HepG2 (cell line): ENCODE measurements at regions not wholly inside any gene's neighbourhood (a gene's known extent, or its start where the extent isn't known, plus 50 kb on each side); places are given as distances from the start of the nearest gene placed in this dataset.

Source experiments
- ATF7 ChIP-seq, 2 experiments: fragments of 450-650 bp in 1 of 2; sonication (generic) in 1 of 2; formaldehyde crosslinking in 1 of 2; IDR thresholded peaks; 2 replicates each; pipeline versions ENCODE4 v1.4.0 to v1.6.1; 2016 to 2020; ENCODE audit warnings: antibody characterized with exemption in 1 of 2, mild to moderate bottlenecking in 1 of 2, missing genetic modification reagents in 1 of 2
- BORCS8-MEF2B ChIP-seq: sonication (generic); formaldehyde crosslinking; IDR thresholded peaks from 2 replicates; pipeline ENCODE4 v1.8.0; 2022; ENCODE audit warnings: mild to moderate bottlenecking, missing genetic modification reagents
- FOXK2 ChIP-seq: fragments of 450-650 bp; IDR thresholded peaks from 2 replicates; pipeline ENCODE4 v1.6.1; 2016
- GATA4 ChIP-seq: sonication (generic); IDR thresholded peaks from 2 replicates; pipeline ENCODE4 v1.6.1; 2016; ENCODE audit warnings: antibody characterized with exemption, low read depth, borderline replicate concordance
- JUN ChIP-seq: sonication (generic); formaldehyde crosslinking; IDR thresholded peaks from 2 replicates; pipeline ENCODE4 v1.4.0; 2020; ENCODE audit warnings: mild to moderate bottlenecking, missing genetic modification reagents
- KLF9 ChIP-seq: IDR thresholded peaks from 2 replicates; pipeline ENCODE4 v1.6.1; 2016; ENCODE audit warnings: low read depth
- PRDM10 ChIP-seq: sonication (generic); formaldehyde crosslinking; IDR thresholded peaks from 2 replicates; pipeline ENCODE4 v1.4.0; 2020; ENCODE audit warnings: low read depth, missing genetic modification reagents
- PRMT3 ChIP-seq: sonication (generic); formaldehyde crosslinking; IDR thresholded peaks from 2 replicates; pipeline ENCODE4 v1.8.1; 2022; ENCODE audit warnings: low read depth, mild to moderate bottlenecking, moderate library complexity, missing genetic modification reagents, borderline replicate concordance
- SKIL ChIP-seq: sonication (generic); formaldehyde crosslinking; IDR thresholded peaks from 2 replicates; pipeline ENCODE4 v1.8.0; 2022; ENCODE audit warnings: missing genetic modification reagents, mild to moderate bottlenecking, moderate library complexity, borderline replicate concordance
- SNAI1 ChIP-seq: sonication (generic); formaldehyde crosslinking; IDR thresholded peaks from 2 replicates; pipeline ENCODE4 v1.5.0; 2020; ENCODE audit warnings: mild to moderate bottlenecking, missing genetic modification reagents, borderline replicate concordance
- TOPORS ChIP-seq: sonication (generic); formaldehyde crosslinking; IDR thresholded peaks from 2 replicates; pipeline ENCODE4 v1.8.0; 2023; ENCODE audit warnings: mild to moderate bottlenecking, missing genetic modification reagents
- ZBTB7B ChIP-seq: sonication (generic); formaldehyde crosslinking; IDR thresholded peaks from 2 replicates; pipeline ENCODE4 v1.4.0; 2020; ENCODE audit warnings: missing genetic modification reagents
- ZNF17 ChIP-seq: sonication (generic); formaldehyde crosslinking; IDR thresholded peaks from 2 replicates; pipeline ENCODE4 v1.5.0; 2020; ENCODE audit warnings: mild to moderate bottlenecking, missing genetic modification reagents
- ZNF547 ChIP-seq: sonication (generic); formaldehyde crosslinking; IDR thresholded peaks from 2 replicates; pipeline ENCODE4 v1.5.1; 2020; ENCODE audit warnings: mild to moderate bottlenecking, missing genetic modification reagents
- ZNF740 ChIP-seq: sonication (generic); formaldehyde crosslinking; IDR thresholded peaks from 2 replicates; pipeline ENCODE4 v1.4.0; 2020; ENCODE audit warnings: missing genetic modification reagents
- ZSCAN22 ChIP-seq: sonication (generic); formaldehyde crosslinking; IDR thresholded peaks from 2 replicates; pipeline ENCODE4 v1.4.0; 2020; ENCODE audit warnings: mild to moderate bottlenecking, missing genetic modification reagents
- TF ChIP-seq, protein P1 (sequence below): conservative IDR thresholded peaks from 2 replicates; pipeline ENCODE4 v1.6.1; 2018; ENCODE audit warnings: missing genetic modification reagents
- TF ChIP-seq, protein P2 (sequence below): sonication (generic); formaldehyde crosslinking; IDR thresholded peaks from 2 replicates; pipeline ENCODE4 v1.4.0; 2020; ENCODE audit warnings: low read depth, mild to moderate bottlenecking, missing genetic modification reagents
- TF ChIP-seq, protein P3 (sequence below): sonication (generic); formaldehyde crosslinking; IDR thresholded peaks from 2 replicates; pipeline ENCODE4 v1.4.0; 2020; ENCODE audit warnings: missing genetic modification reagents; ENCODE audit errors: not compliant biosample characterization

GRCh38 chr6:1230689-1231605 is 81.0 kb upstream of the FOXQ1 start (continued):
- TF ChIP-seq ZBTB7B (CRISPR knock-in tag) (no peak; the same call in 1 of the 2 replicates), ZNF547 (no peak), ATF7 (IDR thresholded peaks at IDR 0.05) (peak; percentile 67), ATF7 (CRISPR knock-in tag; IDR thresholded peaks at IDR 0.05) (peak; percentile 82; the same call in 1 of the 2 replicates), SNAI1 (CRISPR knock-in tag) (peak; percentile 85; the same call in 1 of the 2 replicates), KLF9 (CRISPR knock-in tag) (0 out of 2 replicates have a peak, but pooled peaks have one; percentile 54), PRDM10 (peak; percentile 42), ZNF17 (CRISPR knock-in tag) (no peak), BORCS8-MEF2B (CRISPR knock-in tag) (peak; percentile 73), PRMT3 (CRISPR knock-in tag) (no peak), SKIL (CRISPR knock-in tag) (peak; percentile 68), FOXK2 (no peak), ZNF740 (CRISPR knock-in tag) (no peak), ZSCAN22 (CRISPR knock-in tag) (peak; percentile 51; the same call in 1 of the 2 replicates), TOPORS (CRISPR knock-in tag) (no peak), JUN (no peak), GATA4 (peak; percentile 52; the same call in 1 of the 2 replicates)
- TF ChIP-seq, protein P1, sequence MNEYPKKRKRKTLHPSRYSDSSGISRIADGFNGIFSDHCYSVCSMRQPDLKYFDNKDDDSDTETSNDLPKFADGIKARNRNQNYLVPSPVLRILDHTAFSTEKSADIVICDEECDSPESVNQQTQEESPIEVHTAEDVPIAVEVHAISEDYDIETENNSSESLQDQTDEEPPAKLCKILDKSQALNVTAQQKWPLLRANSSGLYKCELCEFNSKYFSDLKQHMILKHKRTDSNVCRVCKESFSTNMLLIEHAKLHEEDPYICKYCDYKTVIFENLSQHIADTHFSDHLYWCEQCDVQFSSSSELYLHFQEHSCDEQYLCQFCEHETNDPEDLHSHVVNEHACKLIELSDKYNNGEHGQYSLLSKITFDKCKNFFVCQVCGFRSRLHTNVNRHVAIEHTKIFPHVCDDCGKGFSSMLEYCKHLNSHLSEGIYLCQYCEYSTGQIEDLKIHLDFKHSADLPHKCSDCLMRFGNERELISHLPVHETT (CRISPR knock-in tag): no peak
- TF ChIP-seq, protein P2, sequence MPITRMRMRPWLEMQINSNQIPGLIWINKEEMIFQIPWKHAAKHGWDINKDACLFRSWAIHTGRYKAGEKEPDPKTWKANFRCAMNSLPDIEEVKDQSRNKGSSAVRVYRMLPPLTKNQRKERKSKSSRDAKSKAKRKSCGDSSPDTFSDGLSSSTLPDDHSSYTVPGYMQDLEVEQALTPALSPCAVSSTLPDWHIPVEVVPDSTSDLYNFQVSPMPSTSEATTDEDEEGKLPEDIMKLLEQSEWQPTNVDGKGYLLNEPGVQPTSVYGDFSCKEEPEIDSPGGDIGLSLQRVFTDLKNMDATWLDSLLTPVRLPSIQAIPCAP (CRISPR knock-in tag): no peak
- TF ChIP-seq, protein P3, sequence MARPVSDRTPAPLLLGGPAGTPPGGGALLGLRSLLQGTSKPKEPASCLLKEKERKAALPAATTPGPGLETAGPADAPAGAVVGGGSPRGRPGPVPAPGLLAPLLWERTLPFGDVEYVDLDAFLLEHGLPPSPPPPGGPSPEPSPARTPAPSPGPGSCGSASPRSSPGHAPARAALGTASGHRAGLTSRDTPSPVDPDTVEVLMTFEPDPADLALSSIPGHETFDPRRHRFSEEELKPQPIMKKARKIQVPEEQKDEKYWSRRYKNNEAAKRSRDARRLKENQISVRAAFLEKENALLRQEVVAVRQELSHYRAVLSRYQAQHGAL (CRISPR knock-in tag): no peak
